Activated gamma-delta T cell treated with anti-CD3 and anti-CD28 coated beads, Interleukin-2, amount 50 U/mL, for 16 hours (primary cell): ENCODE measurements at regions not wholly inside any gene's neighbourhood (a gene's known extent, or its start where the extent isn't known, plus 50 kb on each side); places are given as distances from the start of the nearest gene placed in this dataset.
"Not testable (repeated sequence)": the region's sequence is repeated elsewhere in the genome, so short reads cannot be mapped to it uniquely, and the experiment has no call there.

ENCODE experiments used
- DNase-seq: peaks from one replicate; pipeline ENCODE4 v3.0.0-alpha.2; 2020; ENCODE audit warnings: low read depth

DNA sequence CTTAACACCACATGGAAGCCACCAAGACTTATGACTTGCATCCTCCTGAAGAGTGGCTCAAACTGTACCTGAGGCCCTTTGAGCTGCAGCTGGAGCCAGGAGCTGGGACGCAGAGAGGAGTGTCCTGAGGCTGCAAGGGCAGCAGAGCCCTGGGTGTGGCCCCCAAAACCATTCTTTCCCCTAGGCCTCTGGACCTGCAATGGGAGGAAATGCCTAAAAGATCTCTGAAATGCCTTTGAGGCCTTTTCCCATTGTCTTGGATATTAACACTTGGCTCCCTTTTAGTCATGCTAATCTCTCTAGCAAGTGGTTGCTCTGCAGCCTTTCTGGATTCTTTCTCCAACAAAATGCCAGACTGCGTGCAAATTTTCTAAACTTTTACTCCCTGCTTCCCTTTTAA lies 156.1 kb downstream of the SLC38A4 start:
- DNase-seq = no peak

DNA sequence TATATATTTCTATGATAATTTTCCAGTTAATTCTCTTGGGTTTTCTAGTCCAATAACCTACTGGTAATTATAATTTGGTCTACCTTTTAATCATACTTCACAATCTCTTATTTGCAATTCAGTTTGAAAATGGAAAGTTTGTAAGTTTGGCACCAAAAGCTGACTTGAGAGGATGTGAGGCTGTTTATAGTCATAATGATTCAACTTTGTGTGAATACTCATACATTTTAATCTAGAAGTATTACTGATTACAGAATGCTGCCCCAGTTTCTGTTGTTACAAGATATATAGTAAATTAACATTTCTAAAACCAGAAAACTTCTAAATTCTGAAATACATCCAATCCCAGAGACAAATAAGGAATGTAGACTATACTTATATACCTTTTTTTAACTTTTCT lies 158.2 kb downstream of the SLC38A4 start:
- DNase-seq = no peak

DNA sequence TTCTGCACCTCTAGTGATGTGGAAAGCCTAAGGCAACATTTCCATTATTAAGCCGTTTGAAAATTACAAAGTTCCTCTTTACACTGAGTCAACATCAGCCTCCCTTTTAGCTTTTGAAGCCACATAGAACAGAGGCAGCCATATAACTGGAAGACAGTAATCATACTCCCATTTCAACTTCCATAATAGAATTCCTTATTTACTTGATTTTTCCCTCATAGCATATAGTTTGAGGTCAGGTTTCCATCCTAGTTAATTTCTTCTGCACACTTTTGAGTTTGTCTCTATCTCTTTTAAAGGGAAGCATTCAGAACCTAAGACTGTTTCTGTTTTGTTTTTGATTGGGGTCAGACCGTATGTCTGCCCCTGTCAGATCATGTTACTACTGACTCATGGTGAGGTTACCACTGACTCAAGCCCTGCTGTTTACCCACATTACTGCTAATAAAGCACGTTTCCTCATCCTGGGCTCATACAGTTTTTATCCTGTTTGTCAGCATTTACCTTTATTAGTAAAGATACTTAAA lies 161.0 kb downstream of the SLC38A4 start:
- DNase-seq = no peak

DNA sequence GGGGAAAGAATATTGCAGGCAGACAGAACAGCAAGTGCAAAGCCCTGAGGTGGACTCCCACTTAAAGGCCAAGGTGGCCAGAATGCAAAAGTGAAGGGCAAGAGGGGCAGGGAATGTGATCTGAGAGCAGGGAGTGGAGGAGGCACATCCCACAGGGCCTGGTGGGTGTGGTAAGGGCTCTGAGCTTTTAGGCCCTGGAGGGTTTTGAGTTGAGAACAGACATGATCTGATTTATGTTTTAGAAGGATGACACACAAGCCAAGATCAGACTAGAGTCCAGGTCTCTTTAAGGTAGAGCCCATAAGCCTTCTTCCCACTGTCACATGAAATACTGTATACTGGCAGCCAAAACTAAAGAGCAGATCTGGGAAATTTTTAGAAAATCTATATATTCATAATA lies 162.5 kb downstream of the SLC38A4 start:
- no peak for DNase-seq

DNA sequence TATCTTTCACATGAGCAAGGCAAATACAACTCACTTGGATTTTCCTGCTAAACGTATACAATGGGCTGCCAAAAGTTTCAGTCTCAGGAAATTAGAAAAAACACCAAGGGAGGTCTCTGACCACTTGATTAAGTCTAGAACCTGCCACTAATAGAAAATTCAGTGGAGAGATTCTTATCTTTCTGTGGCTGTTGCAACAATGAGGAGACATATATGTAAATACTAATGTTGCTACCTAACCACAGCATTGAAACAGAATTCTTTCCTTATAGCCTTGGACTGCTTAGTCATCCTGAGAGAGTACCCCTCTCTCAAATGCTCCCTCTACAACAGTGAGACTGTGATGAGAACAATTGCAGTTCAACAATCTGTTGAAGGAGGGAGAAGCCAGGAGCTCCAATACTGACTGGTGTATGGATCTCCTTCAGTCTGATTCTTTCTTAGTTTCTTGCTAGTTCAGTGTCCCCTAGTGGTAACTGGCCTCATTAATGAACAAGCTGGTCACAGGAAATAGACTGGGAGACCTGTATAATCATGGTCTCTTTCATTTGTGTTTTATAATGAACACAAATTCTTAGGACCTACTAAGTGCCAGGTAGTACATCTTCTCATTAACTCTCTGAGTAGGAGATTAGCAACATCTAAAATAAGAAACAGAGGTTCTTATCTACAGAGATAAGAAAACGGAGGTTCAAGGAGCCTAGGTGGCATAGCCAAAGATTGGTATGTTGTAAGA lies 164.5 kb downstream of the SLC38A4 start:
- no peak for DNase-seq

DNA sequence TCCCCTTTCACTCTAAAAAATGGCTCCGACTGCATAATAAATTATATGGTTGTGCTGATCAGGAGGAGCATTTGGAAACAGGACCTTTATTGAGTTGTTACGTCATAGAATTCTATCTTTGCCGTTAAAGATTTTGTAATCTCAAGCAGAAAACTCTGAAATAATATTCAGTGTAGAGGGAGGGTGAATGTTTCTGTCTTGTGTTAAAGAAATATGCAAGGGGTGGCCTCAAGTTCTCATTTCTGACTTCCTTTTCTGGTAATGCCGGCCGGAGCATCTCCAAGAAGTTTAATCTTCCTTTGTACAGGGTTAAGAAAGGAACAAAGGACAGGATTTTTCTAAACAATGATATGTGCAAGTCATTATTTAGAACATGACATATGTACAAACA lies 165.1 kb downstream of the SLC38A4 start:
- DNase-seq = no peak

DNA sequence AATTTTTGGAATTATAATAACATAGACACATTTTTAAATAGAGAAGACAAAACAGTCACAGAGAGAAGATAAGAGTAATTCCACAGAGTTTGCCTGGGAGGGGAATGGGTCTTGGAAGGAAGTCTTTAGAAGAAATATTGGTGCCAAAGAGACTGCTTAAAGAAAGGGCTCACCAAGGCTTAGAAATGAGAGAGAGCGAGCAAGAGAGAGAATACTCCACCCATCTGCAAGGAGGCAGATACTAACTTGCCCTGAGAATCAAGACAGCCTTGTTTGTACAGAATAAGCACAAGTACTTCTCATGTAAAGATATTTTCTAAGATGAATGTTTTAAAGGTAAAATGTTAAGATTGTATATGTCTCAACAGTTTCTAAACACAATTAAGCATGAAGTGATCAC lies 165.5 kb downstream of the SLC38A4 start:
- DNase-seq = no peak

DNA sequence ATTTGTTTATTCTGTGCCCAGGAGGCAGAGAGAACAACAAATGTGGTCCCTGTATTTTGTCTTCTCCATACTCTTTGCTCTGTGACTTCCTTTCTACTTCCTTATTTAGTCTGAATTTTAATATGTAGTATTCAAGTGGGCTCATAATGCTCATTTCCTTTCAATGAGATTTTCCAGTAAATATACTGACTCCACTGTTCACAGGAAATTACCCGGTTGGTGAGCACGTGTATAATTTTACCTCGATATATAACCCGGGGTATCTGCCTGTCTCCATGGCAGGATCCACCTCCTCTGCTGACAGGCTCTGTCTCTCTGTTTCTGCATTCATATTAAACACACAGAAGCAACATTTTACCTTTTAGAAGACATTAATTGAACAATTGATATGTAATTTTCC lies 166.0 kb downstream of the SLC38A4 start:
- no peak for DNase-seq

DNA sequence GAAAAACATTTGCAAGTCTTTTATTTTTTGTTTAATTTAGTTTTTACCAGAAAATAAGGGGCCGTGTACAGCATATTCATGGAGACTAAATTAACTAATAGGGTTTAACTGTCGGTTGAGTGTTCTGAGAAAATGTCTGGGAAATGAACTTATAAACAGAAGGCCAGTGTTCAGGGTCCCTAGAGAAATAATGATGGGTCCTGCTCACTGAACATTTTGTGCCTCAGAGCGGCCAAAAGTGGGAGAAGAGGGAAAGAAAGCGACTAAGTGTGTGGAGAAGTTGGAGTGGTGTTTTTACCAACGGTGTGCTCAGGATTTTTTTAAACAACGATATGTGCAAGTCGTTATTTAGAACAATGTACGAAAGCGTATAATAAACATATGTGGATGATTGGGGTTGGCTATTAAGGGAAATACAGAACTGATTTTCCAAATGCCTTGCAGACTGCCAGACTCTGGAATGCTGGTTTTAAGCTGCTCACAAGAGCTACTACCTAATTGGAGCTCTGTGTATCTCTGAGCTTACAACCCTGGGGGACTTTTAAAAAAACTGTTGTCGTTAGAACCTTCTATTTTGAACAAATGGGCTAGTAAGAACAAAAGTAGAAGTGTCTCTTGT lies 166.7 kb downstream of the SLC38A4 start:
- no peak for DNase-seq

DNA sequence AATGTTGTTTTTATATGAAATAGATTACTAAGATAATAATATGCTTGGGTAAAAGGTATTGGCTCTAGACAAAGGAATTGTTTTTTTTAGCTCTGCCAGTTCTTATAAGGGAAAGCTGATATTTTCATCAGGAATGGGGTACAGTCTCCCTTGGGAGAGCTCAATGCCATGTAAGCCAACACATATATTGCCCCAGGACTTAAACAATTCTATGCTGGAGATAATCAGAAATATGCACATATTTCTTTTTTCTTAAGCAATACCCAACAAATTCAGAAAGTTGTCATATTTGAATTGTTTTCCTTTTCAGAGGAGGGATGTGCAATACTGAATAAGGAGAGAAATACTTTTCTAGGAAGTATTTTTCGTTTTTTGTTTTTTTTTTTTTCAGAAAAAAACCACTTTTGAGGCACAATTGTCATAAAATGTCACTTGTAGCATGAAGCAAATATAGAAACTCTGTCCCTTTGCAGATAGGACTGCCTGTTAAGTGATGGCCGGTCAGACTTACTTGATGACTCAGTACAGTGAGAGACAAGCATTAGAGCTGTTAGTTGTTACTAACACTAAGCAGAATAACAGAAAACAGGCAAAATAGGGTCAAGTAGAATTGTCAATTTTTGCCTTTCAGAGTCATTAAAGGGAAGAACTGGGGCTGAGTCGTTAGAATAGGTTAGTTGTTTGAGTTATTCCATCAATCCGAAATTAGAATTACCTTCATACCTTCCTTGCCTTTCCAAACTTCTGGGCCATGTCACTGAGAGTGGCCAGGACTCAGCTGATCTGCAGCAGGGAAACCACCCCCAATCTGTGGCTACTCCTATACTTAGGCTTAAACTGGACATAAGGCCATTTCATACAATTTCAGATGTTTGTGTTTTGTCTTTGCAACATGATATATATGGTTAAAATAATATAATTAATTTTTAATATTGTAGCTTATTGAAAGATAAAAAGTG lies 168.1 kb downstream of the SLC38A4 start:
- DNase-seq = no peak

DNA sequence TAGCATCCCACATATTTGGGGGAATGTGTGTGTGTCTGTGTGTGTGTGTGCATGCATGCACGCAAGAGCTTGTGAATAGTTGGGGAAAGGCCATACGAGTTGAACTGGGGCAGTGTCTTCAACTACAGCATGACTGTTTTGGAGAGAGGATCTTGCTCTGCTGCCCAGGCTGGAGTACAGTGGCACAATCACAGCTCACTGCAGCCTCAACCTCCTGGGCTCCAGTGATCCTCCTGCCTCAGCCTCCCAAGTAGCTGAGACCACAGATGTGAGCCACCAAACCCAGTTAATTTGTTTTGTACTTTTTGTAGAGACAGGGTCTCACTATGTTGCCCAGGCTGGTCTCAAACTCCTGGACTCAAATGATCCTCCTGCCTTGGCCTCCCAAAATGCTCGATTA lies 169.8 kb downstream of the SLC38A4 start:
- DNase-seq = not testable (repeated sequence)

DNA sequence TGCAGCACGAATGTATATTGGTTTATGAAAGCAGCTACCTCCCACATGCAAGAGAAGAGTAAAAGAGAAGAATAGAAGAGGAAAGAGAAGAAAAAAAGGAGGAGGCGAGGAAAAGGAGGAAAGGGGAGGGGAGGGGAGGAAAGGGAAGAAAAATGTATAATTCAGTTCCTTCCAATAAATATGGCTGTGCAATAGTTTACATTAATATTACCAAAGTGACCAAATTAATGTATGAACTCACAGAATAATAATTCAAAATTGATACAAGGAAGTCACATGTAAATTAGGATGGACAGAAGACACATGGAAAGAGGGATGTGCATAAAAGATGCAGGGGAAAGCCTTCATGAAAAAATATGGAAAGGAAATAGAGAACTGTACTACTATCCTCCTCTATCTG lies 172.5 kb downstream of the SLC38A4 start:
- DNase-seq = no peak

DNA sequence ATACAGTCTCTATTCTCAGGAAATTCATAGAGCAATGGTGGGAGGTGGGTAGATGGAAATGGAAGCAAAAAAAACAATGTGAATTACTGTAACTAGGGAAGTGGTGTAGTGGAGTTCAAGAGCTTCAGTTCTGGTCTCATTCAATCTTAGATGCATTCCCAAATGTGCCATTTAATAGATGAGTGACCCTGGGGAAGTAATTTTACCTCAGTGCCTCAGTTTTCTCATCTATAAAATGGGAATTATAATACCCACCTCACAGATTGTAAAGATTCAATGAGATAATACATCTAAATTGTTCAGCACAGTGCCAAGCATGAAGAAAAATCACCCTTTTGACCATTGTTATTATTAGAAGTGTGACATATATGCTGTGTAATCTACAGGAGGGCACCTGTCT lies 173.1 kb downstream of the SLC38A4 start:
- DNase-seq = no peak

DNA sequence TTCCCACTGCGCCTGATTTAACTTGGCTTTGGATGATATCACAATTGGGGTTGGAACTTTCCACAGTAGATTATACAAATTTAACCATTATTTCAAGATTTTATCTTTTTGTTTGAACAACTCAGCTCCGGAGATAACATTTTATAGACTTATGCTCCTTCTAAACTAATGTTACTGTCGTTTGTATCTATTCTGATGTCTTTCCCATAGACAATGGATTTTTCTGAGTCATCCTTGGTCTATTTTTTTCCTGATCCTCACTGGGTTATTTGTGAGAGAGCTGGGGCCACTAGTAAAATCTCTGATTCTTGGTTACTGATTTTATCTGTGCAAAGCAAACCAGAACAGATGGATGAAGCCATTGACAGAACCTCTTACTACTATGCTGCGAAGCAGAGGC lies 175.1 kb downstream of the SLC38A4 start:
- DNase-seq = no peak

DNA sequence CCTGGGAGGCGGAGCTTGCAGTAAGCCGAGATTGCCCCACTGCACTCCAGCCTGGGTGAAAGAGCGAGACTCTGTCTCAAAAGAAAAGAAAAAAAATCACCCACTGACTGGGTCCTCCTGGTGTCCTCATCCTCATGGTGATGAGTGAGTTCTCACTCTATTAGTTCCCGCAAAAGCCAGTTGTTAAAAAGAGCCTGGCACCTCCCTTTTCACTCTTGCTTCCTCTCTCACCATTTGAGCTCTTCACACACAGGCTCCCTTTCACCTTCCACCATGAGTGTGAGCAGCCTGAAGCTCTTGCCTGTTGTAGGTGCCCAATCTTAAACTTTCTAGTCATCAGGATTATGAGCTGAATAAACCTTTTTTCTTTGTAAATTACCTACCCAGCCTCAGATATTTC lies 176.4 kb downstream of the SLC38A4 start:
- DNase-seq = no peak

DNA sequence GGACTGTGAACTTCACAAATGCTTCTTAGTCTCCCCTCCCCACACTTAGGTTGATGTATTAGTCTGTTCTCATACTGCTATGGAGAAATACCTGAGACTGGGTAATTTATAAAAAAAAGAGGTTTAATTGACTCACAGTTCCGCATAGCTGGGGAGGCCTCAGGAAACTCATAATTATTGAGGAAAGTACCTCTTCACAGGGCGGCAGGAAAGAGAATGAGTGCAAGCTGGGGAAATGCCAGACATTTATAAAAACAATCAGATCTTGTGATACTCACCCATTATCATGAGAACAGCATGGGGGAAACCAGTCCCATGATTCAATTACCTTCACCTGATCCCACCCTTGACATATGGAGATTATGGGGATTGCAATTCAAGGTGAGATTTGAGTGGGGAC lies 178.8 kb downstream of the SLC38A4 start:
- DNase-seq = no peak

DNA sequence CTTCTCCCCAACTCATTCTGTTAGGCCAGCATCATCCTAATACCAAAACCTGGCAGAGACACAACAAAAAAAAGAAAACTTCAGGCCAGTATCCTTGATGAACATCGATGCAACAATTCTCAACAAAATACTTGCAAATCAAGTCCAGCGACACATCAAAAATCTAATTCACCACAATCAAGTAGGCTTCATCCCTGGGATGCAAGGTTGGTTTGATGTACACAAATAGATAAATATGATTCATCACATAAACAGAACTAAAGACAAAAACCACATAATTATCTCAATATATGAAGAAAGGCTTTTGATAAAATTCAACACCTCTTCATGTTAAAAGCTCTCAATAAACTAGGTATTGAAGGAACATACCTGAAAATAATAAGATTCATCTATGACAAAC lies 184.1 kb downstream of the SLC38A4 start:
- not testable (repeated sequence) for DNase-seq

DNA sequence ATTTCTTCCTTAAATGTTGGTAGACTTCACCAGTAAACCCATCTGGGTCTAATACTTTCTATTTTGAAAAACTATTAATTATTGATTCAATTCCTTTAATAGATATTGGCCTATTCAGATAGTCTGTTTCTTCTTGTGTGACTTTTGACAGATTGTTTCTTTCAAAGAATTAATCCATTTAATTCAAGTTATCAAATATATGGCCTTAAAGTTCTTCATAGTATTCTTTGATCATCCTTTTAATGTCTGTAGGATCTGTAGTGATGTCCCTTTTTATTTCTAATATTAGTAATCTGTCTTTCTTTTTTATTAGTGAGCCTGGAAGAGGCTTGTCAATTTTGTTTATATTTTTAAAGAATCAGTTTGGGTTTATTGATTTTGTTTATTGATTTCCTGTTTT lies 190.0 kb downstream of the SLC38A4 start:
- DNase-seq = no peak

DNA sequence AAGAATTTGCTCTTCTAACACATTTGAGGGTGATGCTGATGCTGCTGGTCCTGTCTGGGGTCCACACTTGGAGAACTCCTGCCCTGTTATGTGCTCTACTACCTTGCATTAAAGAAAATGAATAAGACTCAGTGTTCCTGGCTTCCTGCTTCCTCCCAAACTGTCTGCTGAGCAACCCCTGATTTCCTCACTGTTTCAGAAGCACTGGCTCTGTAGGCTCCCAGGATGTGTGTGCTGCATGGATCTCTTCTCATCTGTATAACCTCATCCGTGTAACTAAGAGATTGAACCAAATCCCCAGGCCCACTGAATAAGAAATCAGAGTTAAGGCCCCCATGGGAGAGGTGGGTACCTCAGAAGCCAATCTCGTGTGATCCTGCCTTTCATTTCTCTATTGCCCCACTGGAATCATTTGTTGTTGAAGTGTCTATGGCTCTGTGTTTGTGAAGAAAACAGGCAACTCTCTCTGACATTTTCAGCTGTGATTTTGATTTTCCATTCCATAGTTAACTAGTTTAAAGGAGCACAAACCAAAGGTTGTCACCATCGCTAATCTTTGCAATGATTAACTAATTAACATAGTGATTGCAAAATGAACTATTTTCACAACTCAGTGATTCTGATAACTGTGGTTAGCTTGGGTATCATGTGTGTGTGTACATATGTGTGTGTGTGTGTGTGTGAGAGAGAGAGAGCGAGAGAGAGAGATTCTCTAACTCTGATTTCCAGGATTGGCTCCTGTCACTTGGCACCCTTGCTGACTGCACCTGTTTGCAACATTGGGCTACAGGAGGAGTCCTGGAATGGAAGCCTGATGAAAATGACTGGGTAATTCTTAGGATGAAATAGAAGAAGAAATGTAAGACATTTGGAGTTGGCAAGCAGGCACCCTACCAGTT lies 196.2 kb downstream of the SLC38A4 start:
- DNase-seq = no peak

DNA sequence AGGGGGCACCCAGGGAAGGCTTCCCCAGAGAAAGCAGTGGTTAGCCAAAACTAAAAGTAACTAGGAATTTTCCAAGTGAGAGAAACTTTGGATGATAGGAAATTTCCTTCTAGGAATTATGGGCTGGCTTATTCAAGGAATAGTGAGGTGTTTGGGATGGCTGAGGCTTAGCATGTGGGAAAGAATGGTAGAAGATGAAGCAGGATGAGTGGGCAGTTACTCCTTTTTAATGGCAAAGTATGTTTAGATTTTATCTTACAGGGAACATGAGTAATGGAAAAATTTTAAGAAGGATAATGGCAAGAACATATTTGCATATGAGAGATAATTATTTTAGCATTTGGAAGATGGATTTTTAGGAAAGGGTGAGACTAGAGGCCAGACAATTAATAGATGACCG lies 197.6 kb downstream of the SLC38A4 start:
- DNase-seq = no peak

DNA sequence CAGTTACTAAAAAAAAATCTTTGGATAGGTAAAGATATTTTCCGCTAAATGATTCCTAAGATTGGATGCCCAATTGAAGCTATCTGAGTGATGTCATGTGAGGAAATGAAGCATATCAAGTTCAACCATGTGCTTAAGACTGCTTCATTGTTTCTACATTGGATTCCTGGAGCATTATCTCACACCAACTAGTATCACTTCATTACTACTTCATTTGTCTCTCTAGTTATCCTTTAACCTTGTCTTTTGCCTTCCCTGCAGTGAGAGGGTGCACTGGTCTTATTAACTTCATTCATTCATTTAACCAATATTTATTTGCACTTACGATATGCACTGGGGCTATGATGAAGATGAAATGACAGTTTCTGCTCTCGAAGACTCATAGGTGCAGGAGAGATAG lies 198.1 kb downstream of the SLC38A4 start:
- no peak for DNase-seq

DNA sequence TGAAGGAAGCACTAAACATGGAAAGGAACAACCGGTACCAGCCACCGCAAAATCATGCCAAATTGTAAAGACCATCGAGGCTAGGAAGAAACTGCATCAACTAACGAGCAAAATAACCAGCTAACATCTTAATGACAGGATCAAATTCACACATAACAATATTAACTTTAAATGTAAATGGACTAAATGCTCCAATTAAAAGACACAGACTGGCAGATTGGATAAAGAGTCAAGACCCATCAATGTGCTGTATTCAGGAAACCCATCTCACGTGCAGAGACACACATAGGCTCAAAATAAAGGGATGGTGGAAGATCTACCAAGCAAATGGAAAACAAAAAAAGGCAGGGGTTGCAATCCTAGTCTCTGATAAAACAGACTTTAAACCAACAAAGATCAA lies 206.3 kb downstream of the SLC38A4 start:
- not testable (repeated sequence) for DNase-seq
